ENCODE measurements at regions not wholly inside any gene's neighbourhood (a gene's known extent, or its start where the extent isn't known, plus 50 kb on each side); places are given as distances from the start of the nearest gene placed in this dataset.

GRCh38 chr3:16818194-16818593 lies 66.6 kb upstream of the PLCL2 start:
- Mint-ChIP-seq H3K27ac (peak overlapping the region; percentile 11), H3K27me3 (no peaks in the 10 kb centered on the region), H3K4me1 (peaks cover 12% of the 10 kb centered on the region), H3K4me3 (no peak overlapping the region), H3K9me3 (ENCODE audit: insufficient read depth) (no peaks in the 10 kb centered on the region)
- peaks cover 0 to 4% (median 0%) of the 10 kb centered on the region in 3 donors for H3K9me3 ChIP-seq (ENCODE audit: control extremely low read depth in 1 of 3, control insufficient read depth in 2 of 3, insufficient read depth in 1 of 3, low read length in 2 of 3)
- CTCF ChIA-PET: no interaction called here
- 80% methylated on average over 2 of the region's 4 CpGs for WGBS (ENCODE audit: insufficient coverage)
- H4K20me1 ChIP-seq (ENCODE audit: control insufficient read depth, insufficient read depth, low read length, poor library complexity, severe bottlenecking): no peaks in the 10 kb centered on the region
- POLR2A ChIA-PET: no interaction called here
- no peaks in the 10 kb centered on the region for H3K36me3 ChIP-seq (replicated peaks in 1 of 2; ENCODE audit: control extremely low read depth in 1 of 2, control insufficient read depth in 1 of 2, extremely low read depth in 1 of 2, insufficient read depth in 2 of 2, low read length in 1 of 2)
- H3K4me3 ChIP-seq (ENCODE audit: control extremely low read depth in 1 of 5, extremely low read depth in 1 of 5, insufficient read depth in 1 of 5, low read depth in 2 of 5, low read length in 4 of 5): no peak overlapping the region
- TF ChIP-seq EZH2 (IDR thresholded peaks at IDR 0.05; ENCODE audit: borderline replicate concordance, insufficient read depth, low read depth, low read length, poor library complexity, severe bottlenecking) (no peak), CTCF (IDR thresholded peaks at IDR 0.05) (no peak)
- no peak overlapping the region for H2AFZ ChIP-seq (ENCODE audit: insufficient read depth, low read depth, low read length, poor library complexity, severe bottlenecking)
- no peaks in the 10 kb centered on the region for H3K79me2 ChIP-seq (ENCODE audit: control insufficient read depth, insufficient read depth, low read length)
- H3K27me3 ChIP-seq (replicated peaks in 1 of 4; ENCODE audit: control extremely low read depth in 1 of 4, control insufficient read depth in 3 of 4, insufficient read depth in 4 of 4, low read length in 3 of 4): no peaks in the 10 kb centered on the region
- ATAC-seq (ENCODE audit: low read depth) (no peak), DNase-seq (no peak)
- no peak overlapping the region for H3K27ac ChIP-seq (ENCODE audit: low read length in 2 of 2)
- intact Hi-C loops (cut with micrococcal nuclease): no loop called here
- peaks cover 11 to 12% of the 10 kb centered on the region in 2 donors for H3K4me1 ChIP-seq (ENCODE audit: control insufficient read depth in 2 of 2, insufficient read depth in 2 of 2, low read length in 2 of 2)
- no peak overlapping the region for H3K9ac ChIP-seq (ENCODE audit: low read length)
- H3K4me2 ChIP-seq (replicated peaks; ENCODE audit: low read depth, low read length, poor library complexity, severe bottlenecking): no peak overlapping the region

- Histone ChIP-seq H3K79me2 (ENCODE audit: control insufficient read depth, insufficient read depth, low read length) (no peaks in the 10 kb centered on the region), H3K4me3 (ENCODE audit: control extremely low read depth in 1 of 5, extremely low read depth in 1 of 5, insufficient read depth in 1 of 5, low read depth in 2 of 5, low read length in 4 of 5) (no peak overlapping the region), H3K27me3 (replicated peaks in 1 of 4; ENCODE audit: control extremely low read depth in 1 of 4, control insufficient read depth in 3 of 4, insufficient read depth in 4 of 4, low read length in 3 of 4) (no peaks in the 10 kb centered on the region), H2AFZ (ENCODE audit: insufficient read depth, low read depth, low read length, poor library complexity, severe bottlenecking) (no peak overlapping the region), H3K27ac (ENCODE audit: low read length in 2 of 2) (no peak overlapping the region), H3K9me3 (ENCODE audit: control extremely low read depth in 1 of 3, control insufficient read depth in 2 of 3, insufficient read depth in 1 of 3, low read length in 2 of 3) (peaks cover 0 to 4% (median 0%) of the 10 kb centered on the region in 3 donors), H4K20me1 (ENCODE audit: control insufficient read depth, insufficient read depth, low read length, poor library complexity, severe bottlenecking) (no peaks in the 10 kb centered on the region), H3K4me2 (replicated peaks; ENCODE audit: low read depth, low read length, poor library complexity, severe bottlenecking) (no peak overlapping the region), H3K36me3 (replicated peaks in 1 of 2; ENCODE audit: control extremely low read depth in 1 of 2, control insufficient read depth in 1 of 2, extremely low read depth in 1 of 2, insufficient read depth in 2 of 2, low read length in 1 of 2) (no peaks in the 10 kb centered on the region), H3K4me1 (ENCODE audit: control insufficient read depth in 2 of 2, insufficient read depth in 2 of 2, low read length in 2 of 2) (peaks cover 17% of the 10 kb centered on the region in 2 donors), H3K9ac (ENCODE audit: low read length) (no peak overlapping the region)
- 20% methylated on average over 1 of the region's 1 CpG for WGBS (ENCODE audit: insufficient coverage)
- DNase-seq (no peak), ATAC-seq (ENCODE audit: low read depth) (no peak)
- Mint-ChIP-seq H3K27ac (no peak overlapping the region), H3K4me1 (peaks cover 18% of the 10 kb centered on the region), H3K9me3 (ENCODE audit: insufficient read depth) (no peaks in the 10 kb centered on the region), H3K27me3 (no peaks in the 10 kb centered on the region), H3K4me3 (no peak overlapping the region)
- TF ChIP-seq EZH2 (IDR thresholded peaks at IDR 0.05; ENCODE audit: borderline replicate concordance, insufficient read depth, low read depth, low read length, poor library complexity, severe bottlenecking) (no peak), CTCF (IDR thresholded peaks at IDR 0.05) (no peak)
- CTCF ChIA-PET: no interaction called here
- POLR2A ChIA-PET: no interaction called here
- intact Hi-C loops (cut with micrococcal nuclease): no loop called here
Measured at GRCh38 chr3:16818945-16819344, 65.8 kb upstream of the PLCL2 start.
